ENCODE measurements at regions not wholly inside any gene's neighbourhood (a gene's known extent, or its start where the extent isn't known, plus 50 kb on each side); places are given as distances from the start of the nearest gene placed in this dataset.

DNA sequence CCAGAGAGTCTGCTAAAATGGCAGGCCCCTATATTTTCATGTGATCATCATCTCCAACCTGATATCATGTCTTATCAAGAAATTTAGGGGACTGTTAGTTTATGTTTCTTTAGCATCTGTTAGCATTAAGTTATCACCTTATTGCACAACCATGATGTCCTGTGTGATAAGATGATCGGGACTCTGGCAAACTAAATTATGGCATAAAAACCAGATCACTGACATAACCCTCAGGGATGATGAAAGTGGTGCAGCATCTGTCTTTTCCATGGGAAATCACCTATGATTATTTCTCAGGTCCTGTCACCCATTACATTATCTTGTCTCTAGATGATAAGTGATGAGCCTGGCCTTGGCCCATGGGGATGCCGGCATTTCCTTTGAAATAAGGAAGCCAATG, 458.6 kb upstream of the DCC start:
- TF ChIP-seq, protein P1, sequence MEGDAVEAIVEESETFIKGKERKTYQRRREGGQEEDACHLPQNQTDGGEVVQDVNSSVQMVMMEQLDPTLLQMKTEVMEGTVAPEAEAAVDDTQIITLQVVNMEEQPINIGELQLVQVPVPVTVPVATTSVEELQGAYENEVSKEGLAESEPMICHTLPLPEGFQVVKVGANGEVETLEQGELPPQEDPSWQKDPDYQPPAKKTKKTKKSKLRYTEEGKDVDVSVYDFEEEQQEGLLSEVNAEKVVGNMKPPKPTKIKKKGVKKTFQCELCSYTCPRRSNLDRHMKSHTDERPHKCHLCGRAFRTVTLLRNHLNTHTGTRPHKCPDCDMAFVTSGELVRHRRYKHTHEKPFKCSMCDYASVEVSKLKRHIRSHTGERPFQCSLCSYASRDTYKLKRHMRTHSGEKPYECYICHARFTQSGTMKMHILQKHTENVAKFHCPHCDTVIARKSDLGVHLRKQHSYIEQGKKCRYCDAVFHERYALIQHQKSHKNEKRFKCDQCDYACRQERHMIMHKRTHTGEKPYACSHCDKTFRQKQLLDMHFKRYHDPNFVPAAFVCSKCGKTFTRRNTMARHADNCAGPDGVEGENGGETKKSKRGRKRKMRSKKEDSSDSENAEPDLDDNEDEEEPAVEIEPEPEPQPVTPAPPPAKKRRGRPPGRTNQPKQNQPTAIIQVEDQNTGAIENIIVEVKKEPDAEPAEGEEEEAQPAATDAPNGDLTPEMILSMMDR (IDR thresholded peaks at IDR 0.05) = no peak
- TF ChIP-seq RCOR1 (IDR thresholded peaks at IDR 0.05; ENCODE audit: low read depth, low read length) = no peak
- TF ChIP-seq POLR2A (IDR thresholded peaks at IDR 0.05; ENCODE audit: low read length) = no peak
- no peak for TF ChIP-seq MAFK (IDR thresholded peaks at IDR 0.05; ENCODE audit: partially characterized antibody)
- TF ChIP-seq KDM1A (IDR thresholded peaks at IDR 0.05; ENCODE audit: low read depth) = no peak
- TF ChIP-seq, protein P2, sequence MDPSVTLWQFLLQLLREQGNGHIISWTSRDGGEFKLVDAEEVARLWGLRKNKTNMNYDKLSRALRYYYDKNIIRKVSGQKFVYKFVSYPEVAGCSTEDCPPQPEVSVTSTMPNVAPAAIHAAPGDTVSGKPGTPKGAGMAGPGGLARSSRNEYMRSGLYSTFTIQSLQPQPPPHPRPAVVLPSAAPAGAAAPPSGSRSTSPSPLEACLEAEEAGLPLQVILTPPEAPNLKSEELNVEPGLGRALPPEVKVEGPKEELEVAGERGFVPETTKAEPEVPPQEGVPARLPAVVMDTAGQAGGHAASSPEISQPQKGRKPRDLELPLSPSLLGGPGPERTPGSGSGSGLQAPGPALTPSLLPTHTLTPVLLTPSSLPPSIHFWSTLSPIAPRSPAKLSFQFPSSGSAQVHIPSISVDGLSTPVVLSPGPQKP (IDR thresholded peaks at IDR 0.05; ENCODE audit: low read depth, low read length) = no peak
- no peak for TF ChIP-seq NPAS2 (CRISPR knock-in tag; IDR thresholded peaks at IDR 0.05; ENCODE audit: borderline replicate concordance)
- TF ChIP-seq CHD2 (IDR thresholded peaks at IDR 0.05; ENCODE audit: low read length, partially characterized antibody) = no peak
- no peak for TF ChIP-seq MYC (IDR thresholded peaks at IDR 0.05; ENCODE audit: borderline replicate concordance, low read length)
- no peak for TF ChIP-seq MAZ (IDR thresholded peaks at IDR 0.05; ENCODE audit: borderline replicate concordance, low read depth, low read length)
- no peak for TF ChIP-seq BHLHE40 (IDR thresholded peaks at IDR 0.05; ENCODE audit: low read depth, low read length)
- no peak for TF ChIP-seq HOXB5 (CRISPR knock-in tag; IDR thresholded peaks at IDR 0.05)

Measured in A549 (cell line).